Femur (tissue), 1 donor: ENCODE measurements at regions not wholly inside any gene's neighbourhood (a gene's known extent, or its start where the extent isn't known, plus 50 kb on each side); places are given as distances from the start of the nearest gene placed in this dataset.
"Not testable (repeated sequence)": the region's sequence is repeated elsewhere in the genome, so short reads cannot be mapped to it uniquely, and the experiment has no call there.

Experiments used
- DNase-seq: peaks from one replicate; pipeline ENCODE4 v3.0.0-alpha.2; 2017

DNA sequence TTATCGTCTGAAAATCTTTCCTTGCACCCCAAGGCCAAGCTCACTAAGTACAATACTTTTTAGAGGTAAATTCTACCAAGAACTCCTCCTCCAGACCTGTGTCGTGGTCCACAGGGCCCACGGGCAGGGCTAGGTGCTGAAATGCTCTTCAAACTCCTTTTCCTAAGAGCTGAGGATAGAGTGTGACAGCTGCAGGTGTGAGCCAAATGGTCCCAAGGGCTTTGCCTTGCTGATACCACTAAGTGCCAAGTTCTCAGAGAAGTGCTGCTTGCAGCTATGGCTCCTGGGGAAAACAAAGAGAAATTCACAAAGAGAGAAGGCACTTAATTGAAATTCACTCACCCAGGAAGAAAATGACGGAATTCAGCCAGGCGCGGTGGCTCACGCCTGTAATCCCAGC lies 868.9 kb upstream of the AUTS2 start:
- no peak for DNase-seq

DNA sequence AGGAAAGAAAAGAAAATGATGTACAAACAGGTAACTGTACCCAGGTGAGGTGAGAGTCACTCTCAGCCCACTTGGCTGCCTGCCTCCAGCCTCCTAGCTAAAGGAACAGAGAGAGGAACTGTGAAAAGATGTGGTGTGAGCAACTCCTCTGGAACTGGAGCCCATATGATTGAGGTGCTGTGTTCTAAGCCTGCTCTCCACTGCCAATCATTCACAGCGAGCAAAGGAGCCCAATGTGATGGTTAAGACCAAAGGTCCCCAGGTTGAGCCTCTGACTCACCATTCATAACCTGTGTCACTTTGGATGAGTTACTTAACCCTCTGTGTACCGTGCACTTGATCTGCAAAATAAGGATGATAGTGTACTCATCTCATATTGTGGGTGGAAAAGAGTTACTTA lies 868.1 kb upstream of the AUTS2 start:
- DNase-seq, result no peak

GRCh38 chr7:68730964-68731363 lies 867.3 kb upstream of the AUTS2 start:
- no peak for DNase-seq

DNA sequence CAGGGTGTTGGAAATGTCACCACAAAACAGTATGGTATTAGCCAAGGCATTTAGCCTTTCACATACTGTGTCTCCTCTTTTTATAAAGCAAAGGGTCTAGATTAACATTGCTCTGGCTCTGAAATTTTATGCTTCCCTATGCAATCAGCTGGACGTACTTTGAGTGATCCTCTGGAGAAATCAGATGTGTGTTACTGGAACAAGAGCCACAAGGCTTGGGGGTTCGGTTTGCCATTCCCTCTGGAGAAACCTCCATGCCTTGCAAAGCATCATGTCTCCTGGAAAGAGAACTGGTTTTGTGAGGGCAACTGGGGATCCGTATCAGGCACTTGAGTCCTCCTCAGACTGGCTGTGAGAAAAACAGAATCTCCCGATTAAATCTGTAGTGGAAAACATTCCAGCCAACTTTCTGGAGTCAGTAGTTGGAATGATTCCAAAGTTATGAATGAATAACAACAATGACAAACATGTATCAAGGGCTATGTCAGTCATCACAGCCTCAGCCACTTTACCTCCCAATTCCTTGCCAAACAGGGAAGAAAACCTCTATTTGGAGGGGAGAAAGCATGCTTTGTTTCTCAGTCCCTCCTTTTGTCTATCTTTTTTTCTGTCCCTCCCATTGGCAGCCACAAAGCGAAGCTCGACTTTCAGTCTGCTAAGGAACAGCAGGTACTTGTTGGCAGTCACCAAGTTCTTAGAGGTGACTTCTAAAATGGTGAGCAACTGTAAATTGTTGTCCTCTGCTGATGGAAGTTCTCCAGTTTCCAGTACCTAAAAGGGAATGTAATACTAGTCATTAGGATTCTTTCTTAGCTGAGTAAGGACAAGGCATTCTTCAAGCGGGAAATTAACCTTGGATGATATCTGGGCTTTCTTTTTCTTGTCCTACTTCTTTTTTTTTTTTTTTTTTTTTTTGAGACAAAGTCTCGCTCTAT lies 864.8 kb upstream of the AUTS2 start:
- DNase-seq, result no peak

GRCh38 chr7:68734431-68734830 lies 863.8 kb upstream of the AUTS2 start:
- DNase-seq, result no peak

GRCh38 chr7:68739306-68739705 lies 859.0 kb upstream of the AUTS2 start:
- no peak for DNase-seq

DNA sequence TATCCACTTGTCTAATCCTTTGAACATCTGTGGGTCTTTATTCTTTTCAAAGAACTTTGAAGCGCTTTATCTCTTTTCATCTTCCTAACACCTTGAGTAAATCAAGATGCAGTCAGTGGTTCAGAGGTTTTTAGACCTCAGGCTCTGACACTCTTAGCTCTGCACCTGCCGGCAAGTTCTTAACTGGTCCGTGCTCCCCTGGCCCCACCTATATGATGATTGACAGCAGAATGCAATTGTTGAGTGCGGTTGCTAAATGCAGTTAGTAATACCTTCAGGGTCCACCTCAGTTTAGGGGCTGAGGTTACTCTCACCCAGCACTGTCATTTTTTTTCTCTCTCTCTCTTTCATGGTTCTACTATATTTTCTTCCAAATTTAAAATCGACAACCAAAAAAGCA lies 854.2 kb upstream of the AUTS2 start:
- DNase-seq, result no peak

DNA sequence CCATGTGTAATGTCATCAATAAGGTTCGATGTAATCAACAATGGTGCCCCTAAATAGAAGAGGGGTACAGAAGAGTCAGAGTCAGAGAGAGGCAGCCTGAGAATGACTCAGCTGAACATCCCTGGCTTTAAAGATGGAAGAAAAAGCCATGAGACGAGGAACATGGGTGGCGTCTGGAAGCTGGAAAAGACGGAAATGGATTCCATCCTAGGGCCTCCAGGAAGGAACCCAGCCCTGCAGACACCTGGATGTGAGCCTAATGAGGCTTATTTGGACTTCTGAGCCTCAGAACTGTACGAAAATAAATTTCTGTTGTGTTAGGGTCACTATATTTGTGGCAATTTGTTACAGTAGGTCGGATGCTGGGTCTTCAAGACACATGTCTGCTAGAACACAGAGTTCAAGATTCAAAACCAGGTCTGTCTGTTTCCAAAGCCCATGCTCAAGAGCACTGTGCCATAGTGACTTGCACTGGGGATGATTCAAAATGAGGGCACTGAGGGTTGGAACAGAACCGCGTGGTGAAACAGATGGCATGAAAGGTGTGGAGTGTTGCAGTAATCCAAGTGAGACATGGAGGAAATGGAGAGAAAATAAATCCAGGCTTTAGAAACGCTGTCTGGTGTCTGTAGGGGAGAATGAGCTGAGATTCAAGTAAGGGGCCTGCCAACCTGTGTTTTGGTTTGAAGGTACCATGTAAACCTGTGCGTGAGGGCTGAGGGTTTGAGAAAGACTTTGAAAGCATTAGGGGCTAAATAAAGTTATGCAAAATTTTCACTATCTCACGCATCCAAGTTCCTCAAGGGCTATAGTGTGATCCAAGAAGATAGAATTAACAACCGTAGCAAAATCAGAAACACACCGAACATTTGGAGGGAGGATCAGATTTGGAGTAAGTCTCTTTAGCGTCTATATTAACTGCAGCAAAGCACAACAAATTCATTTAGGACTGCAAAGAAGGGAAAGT lies 849.1 kb upstream of the AUTS2 start:
- no peak for DNase-seq

DNA sequence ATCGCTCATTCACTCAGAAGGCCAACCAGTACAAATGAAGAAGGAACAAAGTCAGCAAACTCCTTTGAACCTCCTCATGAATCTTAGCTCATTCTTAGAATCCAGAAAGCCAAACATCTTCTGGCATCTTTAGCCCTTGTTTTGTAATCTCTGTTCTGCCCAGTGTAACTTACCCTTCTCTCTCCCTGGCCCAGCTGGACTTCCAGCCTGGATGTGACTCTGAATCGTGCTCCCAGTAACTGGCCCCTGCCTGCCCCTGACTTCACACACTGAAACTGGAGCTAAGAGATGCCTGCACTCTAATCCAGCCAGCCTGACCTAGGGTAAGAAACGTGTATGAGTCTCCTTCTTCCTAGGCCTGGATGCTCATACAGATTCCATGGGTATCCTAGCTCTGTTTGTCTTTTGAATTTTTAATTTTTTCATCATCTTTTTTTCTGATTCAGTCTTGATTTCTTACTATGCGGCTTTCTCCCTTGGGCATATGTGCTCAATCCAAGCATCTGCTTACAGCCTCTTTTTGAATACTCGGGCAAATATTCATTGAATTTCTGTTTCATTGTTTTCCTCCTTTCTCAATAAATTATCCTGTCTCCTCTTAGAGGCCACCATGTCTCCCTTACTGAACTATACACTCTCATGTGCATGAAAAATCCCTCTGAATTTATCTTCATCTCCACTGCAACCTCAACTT lies 845.6 kb upstream of the AUTS2 start:
- DNase-seq, result no peak

GRCh38 chr7:68754414-68754813 lies 843.9 kb upstream of the AUTS2 start:
- DNase-seq, result no peak

- no peak for DNase-seq
Measured at GRCh38 chr7:68756986-68757495, 841.2 kb upstream of the AUTS2 start.

- no peak for DNase-seq
Measured at GRCh38 chr7:68760556-68760955, 837.7 kb upstream of the AUTS2 start.

GRCh38 chr7:68767462-68767861 lies 830.8 kb upstream of the AUTS2 start:
- DNase-seq, result no peak

- DNase-seq, result peak; percentile 23
Measured at GRCh38 chr7:68770649-68771048, 827.6 kb upstream of the AUTS2 start.

DNA sequence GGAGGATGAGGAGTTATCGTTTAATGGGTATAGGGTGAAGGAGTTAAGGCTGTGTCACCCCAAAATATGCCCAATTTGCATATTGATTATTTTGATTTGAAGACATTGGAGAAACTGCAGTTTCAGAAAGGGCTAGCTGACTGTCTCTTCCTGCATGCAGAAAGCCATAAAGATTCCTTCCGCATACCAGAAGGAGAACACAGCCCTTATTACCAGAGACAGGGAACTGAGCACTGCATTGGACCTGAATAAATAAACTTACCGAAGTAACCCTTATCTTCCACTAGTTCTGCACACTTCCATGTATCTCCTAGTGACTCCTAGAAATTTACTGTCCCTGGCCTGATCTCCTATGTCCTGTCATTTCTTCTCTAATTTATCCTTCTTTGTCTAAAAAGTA lies 821.9 kb upstream of the AUTS2 start:
- DNase-seq, result no peak

DNA sequence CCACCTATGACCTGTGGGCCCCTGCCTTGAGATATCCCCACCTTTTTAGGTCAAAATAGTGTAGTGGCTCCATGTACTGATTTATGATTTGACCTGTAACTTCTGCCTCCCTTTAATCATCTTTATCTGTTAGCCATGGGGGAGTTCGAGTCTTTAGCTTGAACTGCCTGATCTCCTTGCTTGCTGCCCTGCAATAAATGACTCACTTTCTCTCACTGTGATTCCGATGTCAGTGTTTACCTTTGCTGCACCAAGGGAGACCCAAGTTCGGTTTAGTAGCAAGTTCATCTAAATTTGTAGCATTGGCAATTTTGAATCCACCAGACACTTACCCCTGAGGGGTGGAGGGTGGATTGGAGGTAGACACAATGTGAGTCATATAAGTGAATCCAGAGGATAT lies 814.6 kb upstream of the AUTS2 start:
- no peak for DNase-seq

- no peak for DNase-seq
Measured at GRCh38 chr7:68785036-68785435, 813.2 kb upstream of the AUTS2 start.

GRCh38 chr7:68787566-68787965 lies 810.7 kb upstream of the AUTS2 start:
- DNase-seq, result no peak

GRCh38 chr7:68788529-68788928 lies 809.7 kb upstream of the AUTS2 start:
- not testable (repeated sequence) for DNase-seq

DNA sequence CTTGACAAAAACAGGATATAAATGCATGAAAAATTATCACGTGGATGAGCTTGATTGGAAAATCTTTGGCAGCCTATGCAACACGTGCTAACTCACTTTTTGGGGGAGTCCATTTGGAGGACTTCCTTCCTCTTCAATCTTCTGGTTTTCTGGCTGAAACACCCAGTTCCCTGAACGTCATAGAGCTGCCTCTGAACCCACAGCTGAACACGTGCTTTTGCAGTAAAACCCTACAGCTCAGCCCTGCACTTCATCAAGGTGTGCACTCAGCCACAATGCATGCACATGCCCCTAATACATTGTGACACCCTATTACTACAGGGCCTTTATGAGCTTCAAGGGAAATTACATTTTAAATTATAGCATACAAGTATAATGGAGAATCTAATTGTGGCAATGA lies 808.7 kb upstream of the AUTS2 start:
- no peak for DNase-seq

DNA sequence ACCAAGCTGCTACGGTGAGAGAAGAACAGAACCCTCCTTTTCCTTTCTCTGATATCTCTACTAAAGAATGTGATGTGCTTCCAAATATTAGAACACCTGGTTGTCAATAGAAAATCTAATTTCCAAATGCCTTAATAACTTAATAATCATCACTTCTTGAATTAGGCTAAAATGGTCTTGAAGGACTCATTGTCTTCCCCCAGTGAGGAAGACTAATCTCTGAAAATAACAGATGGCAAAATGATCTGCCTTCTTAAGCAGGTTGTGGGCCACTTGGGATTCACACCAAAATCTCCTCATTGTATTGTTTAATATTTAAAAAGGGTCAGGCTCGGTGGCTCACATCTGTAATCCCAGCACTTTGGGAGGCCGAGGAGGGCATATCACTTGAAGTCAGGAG lies 805.9 kb upstream of the AUTS2 start:
- no peak for DNase-seq

DNA sequence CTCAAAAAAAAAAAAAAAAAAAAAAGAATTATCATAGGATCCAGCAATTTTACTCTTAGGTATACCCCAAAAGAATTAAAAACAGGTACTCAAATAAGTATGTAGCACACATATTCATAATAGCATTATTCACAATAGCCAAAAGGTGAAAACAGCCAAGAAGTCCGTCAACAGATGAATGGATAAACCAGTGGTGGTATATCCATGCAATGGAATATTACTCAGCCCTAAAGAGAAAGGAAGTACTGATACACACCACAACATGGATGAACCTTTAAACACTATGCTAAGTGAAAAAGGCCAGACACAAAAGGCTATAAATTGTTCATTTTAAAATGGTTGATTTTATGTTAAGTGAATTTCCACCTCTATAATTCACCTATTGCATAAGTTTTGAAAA lies 804.8 kb upstream of the AUTS2 start:
- DNase-seq, result no peak

DNA sequence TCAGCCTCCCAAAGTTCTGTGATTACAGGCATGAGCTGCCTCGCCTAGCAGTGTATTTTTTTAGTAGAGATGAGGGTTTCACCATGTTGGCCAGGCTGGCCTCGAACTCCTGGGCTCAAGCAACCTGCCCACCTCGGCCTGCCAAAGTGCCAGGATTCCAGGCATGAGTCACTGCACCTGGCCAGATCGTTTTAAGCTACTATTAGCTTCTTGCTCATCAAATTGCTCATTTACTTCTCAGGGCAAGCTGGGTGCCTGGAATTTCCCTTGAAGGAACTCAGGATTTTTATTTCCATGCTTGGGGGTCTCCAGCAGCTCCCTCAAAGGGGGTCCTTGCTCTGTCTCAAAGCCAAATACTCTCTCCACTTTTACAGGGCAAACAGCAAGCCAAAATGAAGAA lies 798.0 kb upstream of the AUTS2 start:
- DNase-seq, result no peak
